Smooth muscle cell (in vitro differentiated cells): ENCODE measurements at regions not wholly inside any gene's neighbourhood (a gene's known extent, or its start where the extent isn't known, plus 50 kb on each side); places are given as distances from the start of the nearest gene placed in this dataset.

Experiments used
- DNase-seq: peaks from one replicate; lab custom pipeline; 2025; ENCODE audit not compliant: unreplicated experiment; lab: John Stamatoyannopoulos, UW
- H2AFZ ChIP-seq: fragments of 200-600 bp; sonication (generic); 2 replicates; pipeline ENCODE4 v1.6.0; 2016; ENCODE audit warnings: antibody characterized with exemption, low read depth, mild to moderate bottlenecking
- H3F3A ChIP-seq: fragments of 200-600 bp; sonication (generic); 2 replicates; pipeline ENCODE4 v1.6.0; 2017; ENCODE audit warnings: antibody characterized with exemption, low read depth
- H3K27ac ChIP-seq: fragments of 200-600 bp; sonication (generic); 2 replicates; pipeline ENCODE4 v1.5.1; 2016; ENCODE audit warnings: low read depth, mild to moderate bottlenecking
- H3K27me3 ChIP-seq: fragments of 200-600 bp; sonication (generic); 2 replicates; pipeline ENCODE4 v1.6.1; 2016; ENCODE audit warnings: low read depth, mild to moderate bottlenecking
- H3K36me3 ChIP-seq: fragments of 200-600 bp; sonication (generic); 2 replicates; pipeline ENCODE4 v1.5.1; 2016; ENCODE audit warnings: low read depth
- H3K4me1 ChIP-seq: fragments of 200-600 bp; sonication (generic); 2 replicates; pipeline ENCODE4 v1.5.1; 2016; ENCODE audit warnings: low read depth
- H3K4me2 ChIP-seq: fragments of 200-600 bp; sonication (generic); 2 replicates; pipeline ENCODE4 v1.6.0; 2016; ENCODE audit warnings: mild to moderate bottlenecking
- H3K4me3 ChIP-seq: fragments of 200-600 bp; sonication (generic); 2 replicates; pipeline ENCODE4 v1.5.1; 2016; ENCODE audit warnings: mild to moderate bottlenecking
- H3K79me2 ChIP-seq: fragments of 200-600 bp; sonication (generic); 2 replicates; pipeline ENCODE4 v1.6.0; 2016; ENCODE audit warnings: low read depth, mild to moderate bottlenecking
- H3K9ac ChIP-seq: fragments of 200-600 bp; sonication (generic); 2 replicates; pipeline ENCODE4 v1.6.0; 2016; ENCODE audit warnings: low read depth
- H3K9me3 ChIP-seq: fragments of 200-600 bp; sonication (generic); replicated peaks from 2 replicates; pipeline ENCODE4 v1.5.1; 2016; ENCODE audit warnings: low read depth
- H4K20me1 ChIP-seq: fragments of 200-600 bp; sonication (generic); 2 replicates; pipeline ENCODE4 v1.6.0; 2016; ENCODE audit warnings: low read depth
- CTCF ChIP-seq: fragments of 200-600 bp; sonication (generic); IDR thresholded peaks from 2 replicates; pipeline ENCODE4 v1.5.1; 2017; ENCODE audit warnings: borderline replicate concordance, mild to moderate bottlenecking, antibody characterized with exemption; ENCODE audit not compliant: insufficient read depth, poor library complexity, severe bottlenecking
- WGBS: methylation state at CpG from one replicate; pipeline ENCODE4 v1.1.7; 2016; ENCODE audit warnings: low lambda C conversion rate; 5-methylcytosine and 5-hydroxymethylcytosine counted together

GRCh38 chr13:86946734-86947133 lies 724.4 kb upstream of the SLITRK5 start:
- no peak for DNase-seq
- H2AFZ ChIP-seq, result no peak overlapping the region
- H3K4me1 ChIP-seq, result no peaks in the 10 kb centered on the region
- no peak for TF ChIP-seq CTCF
- no peaks in the 10 kb centered on the region for H3K27me3 ChIP-seq
- 94% methylated on average over 2 of the region's 2 CpGs for WGBS
- no peaks in the 10 kb centered on the region for H3K36me3 ChIP-seq
- no peak overlapping the region for H3K27ac ChIP-seq
- no peak overlapping the region for H3K4me2 ChIP-seq
- no peak overlapping the region for H3K9ac ChIP-seq
- H3K79me2 ChIP-seq, result no peaks in the 10 kb centered on the region
- H3F3A ChIP-seq, result no peaks in the 10 kb centered on the region
- no peaks in the 10 kb centered on the region for H4K20me1 ChIP-seq
- no peak overlapping the region for H3K4me3 ChIP-seq
- no peaks in the 10 kb centered on the region for H3K9me3 ChIP-seq

GRCh38 chr13:86954341-86954740 lies 716.8 kb upstream of the SLITRK5 start:
- Histone ChIP-seq H3K4me1 (no peaks in the 10 kb centered on the region), H4K20me1 (no peaks in the 10 kb centered on the region), H3K9ac (no peak overlapping the region), H3K4me3 (no peak overlapping the region), H3K4me2 (no peak overlapping the region), H3K79me2 (no peaks in the 10 kb centered on the region), H3F3A (no peaks in the 10 kb centered on the region), H3K36me3 (no peaks in the 10 kb centered on the region), H3K9me3 (no peaks in the 10 kb centered on the region), H3K27ac (no peak overlapping the region), H3K27me3 (no peaks in the 10 kb centered on the region), H2AFZ (no peak overlapping the region)
- WGBS, result 78% methylated on average over 1 of the region's 1 CpG
- no peak for TF ChIP-seq CTCF
- DNase-seq, result no peak

GRCh38 chr13:86960876-86961275 lies 710.3 kb upstream of the SLITRK5 start:
- Histone ChIP-seq H3K4me3 (no peak overlapping the region), H3K9me3 (no peaks in the 10 kb centered on the region)
- DNase-seq, result no peak

More at GRCh38 chr13:86960876-86961275, 710.3 kb upstream of the SLITRK5 start:
- no peak overlapping the region for H3K9ac ChIP-seq
- no peaks in the 10 kb centered on the region for H3K36me3 ChIP-seq
- no peaks in the 10 kb centered on the region for H4K20me1 ChIP-seq
- H3K79me2 ChIP-seq, result no peaks in the 10 kb centered on the region
- H3K4me2 ChIP-seq, result no peak overlapping the region
- no peaks in the 10 kb centered on the region for H3K27me3 ChIP-seq
- H3F3A ChIP-seq, result no peaks in the 10 kb centered on the region
- no peak for TF ChIP-seq CTCF
- no peaks in the 10 kb centered on the region for H3K4me1 ChIP-seq
- no peak overlapping the region for H3K27ac ChIP-seq
- H2AFZ ChIP-seq, result no peak overlapping the region
